Mesenchymal stem cell (in vitro differentiated cells and primary cell): ENCODE measurements at regions not wholly inside any gene's neighbourhood (a gene's known extent, or its start where the extent isn't known, plus 50 kb on each side); places are given as distances from the start of the nearest gene placed in this dataset.

ENCODE experiments used
- DNase-seq: peaks from one replicate; pipeline ENCODE4 v3.0.0-alpha.2; 2013
- H2AFZ ChIP-seq: one replicate; pipeline ENCODE4 v1.6.1; 2013; ENCODE audit warnings: low read depth, mild to moderate bottlenecking, control low read depth, inconsistent platforms, low read length, moderate library complexity
- H2AK5ac ChIP-seq: 2 replicates; pipeline ENCODE4 v1.6.1; 2013; ENCODE audit warnings: low read length, moderate library complexity, mild to moderate bottlenecking, inconsistent platforms; ENCODE audit not compliant: severe bottlenecking
- H2BK120ac ChIP-seq: one replicate; pipeline ENCODE4 v1.6.1; 2013; ENCODE audit warnings: low read depth, mild to moderate bottlenecking, inconsistent platforms, low read length, moderate library complexity
- H2BK12ac ChIP-seq, 2 experiments: one replicate each; pipeline ENCODE4 v1.6.1; 2013; ENCODE audit warnings: inconsistent platforms in 2 of 2, low read length in 2 of 2, mild to moderate bottlenecking in 2 of 2, moderate library complexity in 2 of 2, control low read depth in 1 of 2
- H2BK15ac ChIP-seq: one replicate; pipeline ENCODE4 v1.6.1; 2013; ENCODE audit warnings: mild to moderate bottlenecking, low read depth, inconsistent platforms; ENCODE audit not compliant: poor library complexity, severe bottlenecking
- H2BK5ac ChIP-seq: 2 replicates; pipeline ENCODE4 v1.6.1; 2013; ENCODE audit warnings: low read depth, mild to moderate bottlenecking, low read length, control low read depth, inconsistent platforms; ENCODE audit not compliant: poor library complexity, severe bottlenecking
- H3K14ac ChIP-seq, 2 experiments: one replicate each; pipeline ENCODE4 v1.6.1; 2013; ENCODE audit warnings: inconsistent platforms in 2 of 2, low read length in 2 of 2, control low read depth in 1 of 2, mild to moderate bottlenecking in 1 of 2, moderate library complexity in 1 of 2
- H3K18ac ChIP-seq, 2 experiments: one replicate each; pipeline ENCODE4 v1.6.1; 2013; ENCODE audit warnings: inconsistent platforms in 2 of 2, low read length in 2 of 2, control low read depth in 1 of 2, low read depth in 1 of 2, mild to moderate bottlenecking in 1 of 2
- H3K23ac ChIP-seq, 2 experiments: one replicate each; pipeline ENCODE4 v1.6.1; 2013; ENCODE audit warnings: inconsistent platforms in 2 of 2, low read length in 2 of 2, mild to moderate bottlenecking in 2 of 2, moderate library complexity in 2 of 2, control low read depth in 1 of 2
- H3K27ac ChIP-seq: 2 replicates; pipeline ENCODE4 v1.5.1; 2013; ENCODE audit warnings: mild to moderate bottlenecking, moderate library complexity, low read length, control low read depth, inconsistent platforms; ENCODE audit not compliant: poor library complexity, severe bottlenecking
- H3K27me3 ChIP-seq, 2 experiments: 2 replicates each; pipeline versions ENCODE4 v1.6.1 to v1.7.0; 2013; ENCODE audit warnings: low read length in 2 of 2, mild to moderate bottlenecking in 2 of 2, moderate library complexity in 2 of 2, control low read depth in 1 of 2, inconsistent platforms in 1 of 2; ENCODE audit not compliant: control insufficient read depth in 1 of 2, insufficient read depth in 1 of 2
- H3K36me3 ChIP-seq, 2 experiments: 2 replicates each; pipeline versions ENCODE4 v1.6.1 to v1.7.0; 2013; ENCODE audit warnings: low read length in 2 of 2, control low read depth in 1 of 2, inconsistent platforms in 1 of 2, low read depth in 1 of 2, mild to moderate bottlenecking in 1 of 2; ENCODE audit not compliant: insufficient read depth in 2 of 2, control insufficient read depth in 1 of 2
- H3K4ac ChIP-seq, 2 experiments: one replicate each; pipeline ENCODE4 v1.6.1; 2013; ENCODE audit warnings: inconsistent platforms in 2 of 2, low read length in 2 of 2, mild to moderate bottlenecking in 2 of 2, moderate library complexity in 2 of 2, control low read depth in 1 of 2, low read depth in 1 of 2
- H3K4me1 ChIP-seq: 2 replicates; pipeline ENCODE4 v1.6.1; 2013; ENCODE audit warnings: low read depth, low read length, control low read depth; ENCODE audit not compliant: control insufficient read depth, insufficient read depth
- H3K4me2 ChIP-seq: 2 replicates; pipeline ENCODE4 v1.6.1; 2013; ENCODE audit warnings: low read length, mild to moderate bottlenecking, inconsistent platforms; ENCODE audit not compliant: poor library complexity, severe bottlenecking
- H3K4me3 ChIP-seq, 2 experiments: 2 replicates each; pipeline versions ENCODE4 v1.5.1 to v1.7.0; 2013; ENCODE audit warnings: low read length in 2 of 2, mild to moderate bottlenecking in 2 of 2, control low read depth in 1 of 2, low read depth in 1 of 2; ENCODE audit not compliant: insufficient read depth in 1 of 2
- H3K79me1 ChIP-seq: replicated peaks from 2 replicates; pipeline ENCODE4 v1.6.1; 2013; ENCODE audit warnings: mild to moderate bottlenecking, control low read depth, low read length, inconsistent platforms; ENCODE audit not compliant: poor library complexity, severe bottlenecking
- H3K9ac ChIP-seq: 2 replicates; pipeline ENCODE4 v1.7.0; 2013; ENCODE audit warnings: mild to moderate bottlenecking, low read length, moderate library complexity
- H3K9me3 ChIP-seq: 2 replicates; pipeline ENCODE4 v1.7.0; 2013; ENCODE audit warnings: mild to moderate bottlenecking, low read length; ENCODE audit not compliant: control insufficient read depth
- H4K8ac ChIP-seq: one replicate; pipeline ENCODE4 v1.6.1; 2013; ENCODE audit warnings: inconsistent platforms, mild to moderate bottlenecking, low read length, moderate library complexity
- H4K91ac ChIP-seq: one replicate; pipeline ENCODE4 v1.6.1; 2013; ENCODE audit warnings: mild to moderate bottlenecking, low read length, inconsistent platforms
- whole genome bisulfite sequencing: methylation state at CpG from one replicate; pipeline ENCODE4 v1.1.7; 2013; ENCODE audit warnings: mixed read lengths; 5-methylcytosine and 5-hydroxymethylcytosine counted together

GRCh38 chr6:92270365-92270764, 1149.0 kb downstream of the EPHA7 start:
- no peak overlapping the region for H4K91ac ChIP-seq
- H4K8ac ChIP-seq: no peak overlapping the region
- H3K79me1 ChIP-seq: no peaks in the 10 kb centered on the region
- H3K23ac ChIP-seq: no peak overlapping the region
- no peak overlapping the region for H3K4me2 ChIP-seq
- H2AK5ac ChIP-seq: no peak overlapping the region
- no peaks in the 10 kb centered on the region for H3K9me3 ChIP-seq
- no peaks in the 10 kb centered on the region for H3K27me3 ChIP-seq
- H2BK15ac ChIP-seq: no peak overlapping the region
- DNase-seq: no peak
- H2AFZ ChIP-seq: no peak overlapping the region
- no peaks in the 10 kb centered on the region for H3K36me3 ChIP-seq
- no peak overlapping the region for H3K27ac ChIP-seq
- H2BK120ac ChIP-seq: no peak overlapping the region
- no peak overlapping the region for H3K18ac ChIP-seq
- H2BK12ac ChIP-seq: no peak overlapping the region
- no peak overlapping the region for H3K4ac ChIP-seq
- no peak overlapping the region for H3K14ac ChIP-seq
- H3K9ac ChIP-seq: no peak overlapping the region
- no peak overlapping the region for H2BK5ac ChIP-seq
- no peaks in the 10 kb centered on the region for H3K4me1 ChIP-seq
- 96% methylated on average over 6 of the region's 6 CpGs for WGBS
- no peak overlapping the region for H3K4me3 ChIP-seq

GRCh38 chr6:92267335-92267734, 1152.0 kb downstream of the EPHA7 start:
- Histone ChIP-seq H3K27me3 (no peaks in the 10 kb centered on the region), H3K18ac (no peak overlapping the region), H3K36me3 (no peaks in the 10 kb centered on the region), H3K14ac (no peak overlapping the region), H2AK5ac (no peak overlapping the region), H3K9me3 (no peaks in the 10 kb centered on the region), H3K4me1 (no peaks in the 10 kb centered on the region), H4K91ac (no peak overlapping the region), H3K4me3 (no peak overlapping the region), H2BK120ac (no peak overlapping the region), H2BK5ac (no peak overlapping the region), H3K4ac (no peak overlapping the region), H2BK15ac (no peak overlapping the region), H3K9ac (no peak overlapping the region), H3K23ac (no peak overlapping the region), H4K8ac (no peak overlapping the region), H2AFZ (no peak overlapping the region), H2BK12ac (no peak overlapping the region), H3K4me2 (no peak overlapping the region), H3K27ac (no peak overlapping the region), H3K79me1 (no peaks in the 10 kb centered on the region)
- DNase-seq: no peak
- WGBS: no CpG with 5 or more reads among the region's 1 CpG

- WGBS: 72% methylated on average over 5 of the region's 6 CpGs
- no peaks in the 10 kb centered on the region for H3K4me1 ChIP-seq
- H2BK15ac ChIP-seq: no peak overlapping the region
- no peaks in the 10 kb centered on the region for H3K9me3 ChIP-seq
- no peak overlapping the region for H3K4me2 ChIP-seq
- no peak overlapping the region for H4K91ac ChIP-seq
- H3K9ac ChIP-seq: no peak overlapping the region
- H2BK5ac ChIP-seq: no peak overlapping the region
- no peak overlapping the region for H2AFZ ChIP-seq
- H3K14ac ChIP-seq: no peak overlapping the region
- H3K79me1 ChIP-seq: no peaks in the 10 kb centered on the region
- H3K18ac ChIP-seq: no peak overlapping the region
- no peak overlapping the region for H2BK120ac ChIP-seq
- H3K27me3 ChIP-seq: no peaks in the 10 kb centered on the region
- H2BK12ac ChIP-seq: no peak overlapping the region
- H2AK5ac ChIP-seq: no peak overlapping the region
- DNase-seq: no peak
- no peak overlapping the region for H3K27ac ChIP-seq
- H3K23ac ChIP-seq: no peak overlapping the region
- no peak overlapping the region for H4K8ac ChIP-seq
- H3K4me3 ChIP-seq: no peak overlapping the region
- H3K36me3 ChIP-seq: no peaks in the 10 kb centered on the region
- H3K4ac ChIP-seq: no peak overlapping the region
Observed at GRCh38 chr6:92263864-92264263, 1155.5 kb downstream of the EPHA7 start.

- H3K4me3 ChIP-seq: no peak overlapping the region
- no peak overlapping the region for H3K18ac ChIP-seq
- H2BK12ac ChIP-seq: no peak overlapping the region
- WGBS: 100% methylated on average over 1 of the region's 2 CpGs
- H2BK120ac ChIP-seq: no peak overlapping the region
- H2BK5ac ChIP-seq: no peak overlapping the region
- no peaks in the 10 kb centered on the region for H3K36me3 ChIP-seq
- no peak overlapping the region for H3K9ac ChIP-seq
- no peaks in the 10 kb centered on the region for H3K27me3 ChIP-seq
- no peak for DNase-seq
- no peak overlapping the region for H2AFZ ChIP-seq
- H3K79me1 ChIP-seq: no peaks in the 10 kb centered on the region
- no peak overlapping the region for H3K23ac ChIP-seq
- H3K4me2 ChIP-seq: no peak overlapping the region
- H3K27ac ChIP-seq: no peak overlapping the region
- H3K14ac ChIP-seq: no peak overlapping the region
- no peak overlapping the region for H2AK5ac ChIP-seq
- no peaks in the 10 kb centered on the region for H3K4me1 ChIP-seq
- no peak overlapping the region for H2BK15ac ChIP-seq
- no peak overlapping the region for H3K4ac ChIP-seq
- no peak overlapping the region for H4K91ac ChIP-seq
- no peak overlapping the region for H4K8ac ChIP-seq
- no peaks in the 10 kb centered on the region for H3K9me3 ChIP-seq
Observed at GRCh38 chr6:92259171-92259570, 1160.2 kb downstream of the EPHA7 start.
